A673 (cell line): ENCODE measurements at regions not wholly inside any gene's neighbourhood (a gene's known extent, or its start where the extent isn't known, plus 50 kb on each side); places are given as distances from the start of the nearest gene placed in this dataset.

Experiments
- EZH2 ChIP-seq: fragments of 200-600 bp; sonication (generic); IDR thresholded peaks from 2 replicates; pipeline ENCODE4 v1.6.1; 2017; ENCODE audit warnings: borderline replicate concordance, low read depth, mild to moderate bottlenecking, mixed read lengths, antibody characterized with exemption, low read length; ENCODE audit not compliant: poor library complexity, severe bottlenecking
- TF ChIP-seq, protein P1 (sequence below): fragments of 300-800, 200-600 bp; sonication (generic); conservative IDR thresholded peaks from 2 replicates; pipeline ENCODE4 v1.5.1; 2017; ENCODE audit warnings: low read depth, mild to moderate bottlenecking, antibody characterized with exemption, low read length, moderate library complexity, mixed read lengths

DNA sequence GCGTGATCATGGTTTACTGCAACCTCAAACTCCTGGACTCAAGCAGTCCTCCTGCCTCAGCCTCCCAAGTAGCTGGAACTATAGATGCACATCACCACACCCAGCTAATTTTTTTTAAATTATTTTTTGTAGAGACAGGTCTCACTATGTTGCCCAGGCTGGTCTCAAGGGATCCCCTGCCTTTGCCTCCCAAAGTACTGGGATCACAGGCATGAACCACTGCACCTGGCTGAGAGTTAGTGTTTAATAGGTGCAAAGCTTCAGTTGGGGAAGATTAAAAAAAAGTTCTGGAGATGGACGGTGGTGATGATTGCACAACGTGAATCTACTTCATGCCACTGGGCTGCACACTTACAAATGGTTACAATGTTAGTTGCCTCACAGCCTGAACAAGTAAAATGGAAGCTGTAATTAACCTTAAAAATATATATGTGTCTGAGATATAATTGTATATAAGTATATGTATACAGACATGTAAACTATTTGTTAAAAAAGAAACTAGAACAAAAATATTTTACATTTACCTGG is 106.4 kb upstream of the ZNF438 start:
- TF ChIP-seq, protein P1, sequence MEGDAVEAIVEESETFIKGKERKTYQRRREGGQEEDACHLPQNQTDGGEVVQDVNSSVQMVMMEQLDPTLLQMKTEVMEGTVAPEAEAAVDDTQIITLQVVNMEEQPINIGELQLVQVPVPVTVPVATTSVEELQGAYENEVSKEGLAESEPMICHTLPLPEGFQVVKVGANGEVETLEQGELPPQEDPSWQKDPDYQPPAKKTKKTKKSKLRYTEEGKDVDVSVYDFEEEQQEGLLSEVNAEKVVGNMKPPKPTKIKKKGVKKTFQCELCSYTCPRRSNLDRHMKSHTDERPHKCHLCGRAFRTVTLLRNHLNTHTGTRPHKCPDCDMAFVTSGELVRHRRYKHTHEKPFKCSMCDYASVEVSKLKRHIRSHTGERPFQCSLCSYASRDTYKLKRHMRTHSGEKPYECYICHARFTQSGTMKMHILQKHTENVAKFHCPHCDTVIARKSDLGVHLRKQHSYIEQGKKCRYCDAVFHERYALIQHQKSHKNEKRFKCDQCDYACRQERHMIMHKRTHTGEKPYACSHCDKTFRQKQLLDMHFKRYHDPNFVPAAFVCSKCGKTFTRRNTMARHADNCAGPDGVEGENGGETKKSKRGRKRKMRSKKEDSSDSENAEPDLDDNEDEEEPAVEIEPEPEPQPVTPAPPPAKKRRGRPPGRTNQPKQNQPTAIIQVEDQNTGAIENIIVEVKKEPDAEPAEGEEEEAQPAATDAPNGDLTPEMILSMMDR: no peak
- TF ChIP-seq EZH2: no peak
